NCI-H2196 treated with DMSO at 0.1 percent for 48 hours (cell line): ENCODE measurements at regions not wholly inside any gene's neighbourhood (a gene's known extent, or its start where the extent isn't known, plus 50 kb on each side); places are given as distances from the start of the nearest gene placed in this dataset.
"Not testable (repeated sequence)": the region's sequence is repeated elsewhere in the genome, so short reads cannot be mapped to it uniquely, and the experiment has no call there.

Experiments
- DNase-seq: peaks from one replicate; lab custom pipeline; 2025; ENCODE audit not compliant: unreplicated experiment; lab: John Stamatoyannopoulos, UW

DNA sequence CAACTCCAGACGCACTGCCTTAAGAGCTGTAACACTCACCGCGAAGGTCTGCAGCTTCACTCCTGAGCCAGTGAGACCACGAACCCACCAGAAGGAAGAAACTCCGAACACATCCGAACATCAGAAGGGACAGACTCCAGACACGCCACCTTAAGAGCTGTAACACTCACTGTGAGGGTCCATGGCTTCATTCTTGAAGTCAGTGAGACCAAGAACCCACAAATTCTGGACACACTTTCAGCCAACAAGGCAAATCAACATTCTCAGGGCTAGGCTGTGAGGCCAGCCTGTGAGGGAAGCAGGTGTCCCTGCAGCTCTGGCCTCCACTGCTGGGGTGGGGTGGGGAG, 275.3 kb downstream of the ADGRD1 start:
- not testable (repeated sequence) for DNase-seq

DNA sequence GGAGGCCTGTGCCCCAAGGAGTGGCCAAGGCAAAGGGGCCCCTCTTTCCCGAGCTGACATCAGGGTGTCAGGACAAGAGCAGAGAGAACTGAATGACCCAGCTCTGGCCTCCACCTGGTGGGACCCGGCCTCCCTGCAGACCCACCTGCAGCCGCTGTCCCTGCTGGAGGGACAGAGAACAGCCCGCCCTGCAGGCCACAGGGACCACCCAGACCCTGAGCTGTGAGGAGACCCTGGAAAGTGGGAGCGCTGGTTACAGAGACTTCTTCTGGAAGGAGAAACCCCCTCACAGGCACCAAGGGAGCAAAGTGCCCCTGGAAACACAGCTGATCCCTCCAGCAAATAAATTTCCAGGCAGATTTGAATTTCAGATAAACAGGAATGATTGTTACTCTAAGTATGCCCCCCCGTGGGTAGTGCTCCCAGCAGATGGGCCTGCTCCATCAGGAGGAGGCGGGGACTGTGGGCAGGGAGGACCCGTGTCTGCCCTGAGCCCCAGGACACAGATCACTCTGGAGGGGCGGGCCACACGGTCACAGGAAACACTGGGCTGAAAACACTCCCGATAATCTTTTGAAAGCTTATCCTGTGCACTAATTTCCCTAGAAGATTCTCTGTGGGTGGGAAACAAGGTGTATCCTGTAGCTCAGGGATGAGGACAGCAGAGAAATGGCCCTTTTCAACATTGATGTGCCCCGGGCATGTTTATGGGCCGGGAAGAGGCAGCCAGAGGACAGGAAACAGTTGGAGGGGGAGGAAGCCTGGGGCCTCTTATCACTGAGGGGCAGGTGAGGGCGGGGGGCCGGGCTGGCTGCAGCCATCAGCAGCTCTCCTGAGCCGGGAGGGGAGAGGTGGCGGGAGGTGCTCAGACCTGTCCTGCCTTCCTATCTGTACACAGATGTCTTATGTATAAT, 276.0 kb downstream of the ADGRD1 start:
- no peak for DNase-seq

DNA sequence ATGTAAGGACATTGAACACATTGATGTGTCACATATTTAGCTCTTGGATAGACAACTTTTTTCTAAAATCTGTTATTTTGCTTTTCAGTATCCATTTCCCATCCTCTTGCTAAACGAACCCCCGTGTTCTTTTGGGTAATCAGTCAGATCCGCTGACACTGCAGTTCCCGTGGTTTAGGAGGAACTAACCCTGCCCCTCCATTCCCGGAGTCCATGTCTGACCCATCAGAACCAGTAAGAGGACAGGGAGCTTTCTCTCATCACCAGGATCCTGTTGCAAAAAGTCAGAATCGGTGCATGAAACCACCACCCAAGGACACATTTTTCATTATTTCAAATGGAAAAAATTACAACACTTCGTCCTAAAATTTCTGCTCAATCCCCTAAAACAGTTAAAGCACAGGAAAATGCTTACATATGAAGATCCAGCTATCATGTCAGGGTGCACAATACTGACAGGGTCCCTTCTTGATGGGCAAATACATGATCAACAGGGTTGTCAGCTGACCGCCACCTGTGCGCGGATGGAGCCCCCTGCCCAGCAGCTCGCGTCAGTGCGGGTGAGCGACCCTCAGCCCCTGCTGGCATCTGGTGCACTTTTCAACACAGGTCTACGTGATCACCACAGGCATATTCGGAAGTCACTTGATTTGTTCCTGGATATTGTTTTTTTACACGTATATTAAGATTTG, 276.8 kb downstream of the ADGRD1 start:
- DNase-seq = no peak

DNA sequence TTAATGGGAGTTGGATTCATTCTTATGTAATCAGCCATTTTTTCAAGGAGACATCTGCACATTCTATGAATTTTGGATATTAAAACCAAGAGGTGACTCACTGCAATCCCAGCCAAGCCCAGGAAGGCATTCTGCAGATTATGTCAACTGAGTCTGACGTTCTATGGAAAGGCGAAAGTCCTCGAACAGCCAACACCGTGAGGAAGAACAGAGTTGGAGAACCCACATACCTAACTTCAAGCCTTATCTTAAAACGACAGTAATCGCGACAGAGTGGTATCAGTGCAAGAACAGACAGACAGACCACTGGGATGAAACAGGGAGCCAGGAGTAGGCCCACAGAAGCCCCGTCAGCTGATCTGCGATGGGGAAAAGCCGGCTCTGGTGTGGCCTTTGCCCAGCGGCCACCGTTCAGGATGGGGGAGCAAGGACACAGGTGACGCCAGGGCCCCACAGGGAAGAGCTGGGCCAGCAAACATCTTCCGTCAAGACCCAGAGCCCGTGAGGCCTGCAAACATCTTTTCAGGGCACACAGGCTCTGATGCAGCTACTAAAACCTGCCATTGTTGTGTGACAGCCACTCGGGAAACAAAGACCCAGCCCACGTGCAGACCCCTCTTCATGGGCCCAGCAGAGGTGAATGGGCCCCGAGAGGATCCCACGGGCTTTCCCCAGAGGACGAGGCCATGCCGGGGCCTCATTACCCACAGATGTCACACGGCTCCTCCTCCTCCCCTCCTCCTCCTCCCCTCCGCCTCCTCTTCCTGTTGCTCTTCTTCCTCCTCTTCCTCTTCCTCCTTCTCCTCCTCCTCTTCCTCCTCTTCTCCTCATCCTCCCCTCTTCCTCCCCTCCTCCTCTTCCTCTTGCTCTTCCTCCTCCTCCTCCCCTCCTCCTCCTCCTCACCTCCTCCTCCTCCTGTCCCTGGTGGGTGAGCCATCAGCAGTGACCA, 277.6 kb downstream of the ADGRD1 start:
- DNase-seq = no peak

DNA sequence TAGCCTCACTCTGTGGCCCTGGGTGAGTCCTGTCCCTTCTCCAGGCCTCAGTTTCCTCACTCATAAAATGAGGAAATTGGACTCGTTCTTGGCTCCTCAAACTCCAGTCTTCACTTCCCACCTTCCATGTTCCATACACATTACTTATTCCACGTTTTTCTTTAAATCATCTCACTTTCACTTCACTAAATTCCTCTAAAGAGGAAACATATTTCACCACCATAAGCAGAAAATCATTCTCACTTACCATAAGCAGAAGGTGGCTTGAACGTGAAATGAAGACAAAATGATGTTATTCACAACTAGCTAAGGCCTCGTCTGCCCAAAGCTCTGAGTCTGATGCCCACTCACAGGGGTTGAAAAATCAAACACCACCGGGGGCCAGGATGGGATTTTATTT, 278.3 kb downstream of the ADGRD1 start:
- DNase-seq = no peak

DNA sequence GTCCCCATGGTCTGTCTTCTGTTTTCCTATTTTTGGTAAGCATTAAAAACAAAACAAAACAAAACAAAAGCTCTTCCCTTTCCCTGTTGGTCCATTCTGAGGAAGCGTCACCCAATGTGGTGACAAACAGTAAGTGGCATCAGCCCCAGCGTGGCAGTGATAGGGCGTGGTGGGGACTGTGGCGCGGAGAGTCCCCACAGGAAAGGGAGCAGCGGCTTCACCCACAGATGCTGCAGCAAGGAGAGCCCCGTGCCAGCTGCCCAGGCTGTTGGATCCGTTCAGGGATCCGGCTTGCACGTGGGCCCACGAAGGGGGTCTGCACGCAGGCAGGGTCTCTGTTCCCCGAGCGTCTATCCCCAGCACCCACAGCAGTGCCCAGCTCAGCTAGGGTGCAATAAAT, 279.2 kb downstream of the ADGRD1 start:
- DNase-seq = not testable (repeated sequence)

DNA sequence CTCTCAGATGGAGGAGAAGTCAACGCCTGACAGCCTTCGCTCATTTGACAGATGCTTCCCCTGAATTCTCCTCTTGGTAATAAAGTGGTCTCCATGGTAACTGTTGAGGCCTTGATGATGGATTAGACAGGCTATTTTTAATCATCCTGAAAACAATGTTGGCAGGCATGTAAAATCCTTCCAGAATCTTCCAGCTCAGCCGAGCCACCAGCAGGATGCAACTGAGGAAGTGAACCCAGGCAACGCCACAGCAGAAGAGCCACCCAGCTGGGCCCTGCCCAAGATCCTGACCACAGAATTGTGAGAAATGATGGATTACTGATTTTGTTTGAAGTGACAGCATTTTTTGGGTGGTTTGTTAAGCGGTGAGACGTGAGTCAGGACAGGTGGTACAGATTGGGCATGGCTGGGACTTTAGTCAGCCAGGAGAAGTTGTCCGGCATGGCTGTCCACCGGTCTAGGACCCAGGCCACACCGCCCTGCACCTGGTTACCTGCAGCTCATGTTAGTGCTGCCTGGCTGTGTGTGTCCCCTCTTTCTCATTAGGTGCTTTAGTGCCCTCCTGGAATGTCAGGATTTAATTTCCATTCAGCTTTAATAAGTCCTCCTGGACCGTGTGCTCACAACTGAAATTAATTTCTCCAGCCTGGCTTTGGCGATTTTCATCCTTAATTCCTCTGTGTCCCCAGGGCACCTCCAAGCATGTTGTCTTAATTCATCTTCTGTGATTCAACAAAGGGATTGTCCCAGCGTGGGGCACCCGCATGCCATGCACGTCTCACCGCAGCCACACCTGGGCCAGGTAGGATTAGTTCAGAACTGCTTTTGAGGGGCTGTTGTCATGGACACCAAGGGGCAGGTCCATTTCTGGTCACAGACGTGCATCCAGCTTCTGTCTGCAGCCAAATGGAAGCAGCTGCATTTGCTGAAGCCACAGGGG, 280.4 kb downstream of the ADGRD1 start:
- not testable (repeated sequence) for DNase-seq

DNA sequence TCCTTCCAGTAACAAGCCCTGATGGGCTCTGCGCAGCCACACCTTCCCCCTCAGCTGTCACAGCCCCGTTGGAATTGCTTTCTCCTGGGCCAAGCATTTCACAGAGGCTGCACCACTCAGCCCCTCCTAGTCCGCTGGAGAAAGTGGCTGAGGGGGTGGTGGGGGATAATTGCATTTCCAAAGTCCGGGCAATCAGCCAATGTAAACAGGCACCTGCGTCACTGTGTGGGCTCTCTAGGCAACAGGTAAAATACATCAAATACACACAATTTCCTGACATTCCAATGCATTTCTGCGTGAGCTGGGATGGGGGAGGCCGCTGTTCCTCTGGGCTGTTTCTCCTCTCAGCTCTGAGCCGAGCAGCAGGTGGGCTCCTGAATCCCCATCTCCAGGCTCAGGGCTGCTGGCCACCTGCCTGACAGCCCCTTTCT, 281.1 kb downstream of the ADGRD1 start:
- not testable (repeated sequence) for DNase-seq

DNA sequence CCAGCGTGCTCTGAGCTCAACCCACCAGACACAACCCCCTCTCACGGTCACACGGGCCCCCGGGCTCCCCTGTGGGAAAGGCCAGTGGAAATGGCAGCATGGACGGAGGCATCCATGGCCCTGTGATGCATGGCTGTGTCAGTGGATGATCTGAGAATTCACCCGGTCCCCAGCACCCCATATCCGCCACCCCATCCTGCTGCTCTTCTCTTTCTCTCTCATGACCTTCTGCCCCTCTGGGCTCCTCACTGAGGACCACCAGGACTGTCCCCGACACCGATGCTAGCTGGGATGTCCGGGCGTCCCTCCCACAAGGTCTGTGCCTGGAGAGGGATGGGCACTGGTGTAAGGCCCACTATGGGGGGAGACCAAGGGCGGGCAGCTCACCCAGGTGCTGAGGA, 282.2 kb downstream of the ADGRD1 start:
- no peak for DNase-seq

DNA sequence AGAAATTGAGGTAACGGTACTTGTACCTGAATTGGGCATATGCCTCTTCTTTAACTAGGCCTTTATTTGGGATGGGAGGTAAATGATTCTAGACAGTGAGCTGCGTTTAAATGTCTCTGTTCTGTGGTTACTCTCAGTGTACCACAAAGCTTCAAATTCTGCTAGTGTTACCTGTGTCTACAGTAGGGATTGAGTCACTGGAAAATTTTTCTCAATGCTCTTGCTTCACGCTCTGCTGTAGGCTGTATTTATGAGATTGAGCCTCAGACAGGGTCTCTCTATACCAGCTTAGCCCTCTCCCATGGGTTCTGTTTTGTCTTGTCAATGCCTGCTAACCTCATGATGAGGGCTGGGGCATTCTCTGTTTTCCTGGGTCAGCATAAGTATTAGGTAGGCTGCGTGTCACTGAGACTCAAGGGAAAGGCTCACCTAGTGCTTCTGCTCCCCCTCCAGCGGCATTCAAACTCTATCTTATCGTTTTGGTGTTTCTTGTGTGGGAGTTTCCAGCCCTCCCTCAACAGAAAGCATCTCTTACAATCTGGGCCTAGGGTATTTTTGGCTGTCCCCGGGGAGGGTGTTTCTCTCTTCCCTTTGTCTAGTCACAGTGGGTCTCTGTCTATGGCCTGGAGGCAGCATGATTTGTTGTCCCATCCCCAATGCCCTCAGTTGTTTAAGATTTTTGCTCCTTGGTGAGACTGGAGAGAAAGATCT, 285.8 kb downstream of the ADGRD1 start:
- no peak for DNase-seq

DNA sequence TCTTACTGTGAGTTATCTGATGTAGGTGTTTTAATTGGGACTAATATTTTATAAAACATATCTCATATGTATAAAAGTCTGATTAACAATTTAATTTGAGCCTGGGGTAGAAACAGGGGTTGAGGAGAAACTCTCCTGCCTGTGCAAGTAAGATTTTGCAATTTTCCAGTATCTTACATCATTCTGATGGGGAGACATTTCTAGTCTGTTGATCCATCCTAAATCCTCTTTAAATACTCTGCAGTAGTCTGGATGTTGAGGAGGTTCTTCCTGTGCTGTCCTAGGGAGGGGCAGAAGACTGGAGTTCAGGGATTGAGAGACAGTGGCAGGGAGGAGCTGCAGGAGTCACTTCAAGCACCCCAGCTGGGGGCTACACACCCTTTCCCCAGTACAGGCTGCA, 287.8 kb downstream of the ADGRD1 start:
- no peak for DNase-seq

DNA sequence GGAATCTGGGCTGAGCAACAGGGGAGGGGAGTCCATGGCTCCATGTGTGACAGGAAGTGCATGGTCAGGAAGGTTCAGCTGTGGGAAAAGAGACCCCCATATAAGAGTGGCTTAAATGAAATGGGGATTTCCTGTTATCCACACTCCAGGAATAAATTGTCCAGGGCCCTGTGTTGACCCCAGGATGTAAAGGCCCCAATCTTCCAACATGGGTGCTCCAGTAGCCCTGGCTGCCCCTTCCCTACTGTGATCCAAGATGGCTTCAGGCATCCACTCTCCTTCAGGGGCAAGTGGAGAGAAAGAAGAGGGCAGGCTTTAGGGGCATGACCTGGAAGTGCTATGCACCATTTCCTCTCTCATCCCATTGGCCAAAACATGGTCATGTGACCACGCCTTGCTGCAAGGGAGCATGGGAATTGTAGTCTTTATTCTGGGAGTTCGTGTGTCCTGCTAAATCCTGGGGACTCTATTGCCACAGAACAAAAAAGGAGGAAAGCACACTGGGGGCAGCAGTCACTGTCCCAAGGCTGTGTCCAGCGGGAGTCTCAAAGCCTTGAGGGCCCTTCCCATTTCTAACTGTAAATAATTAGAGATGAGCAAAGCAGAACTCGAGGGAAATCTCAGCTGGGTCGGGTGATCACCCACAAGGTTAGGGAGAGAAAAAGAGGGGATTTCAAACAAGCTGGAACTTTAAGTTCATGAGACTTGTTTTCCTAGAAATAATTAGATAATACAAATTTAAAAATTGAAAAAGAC, 289.2 kb downstream of the ADGRD1 start:
- DNase-seq = peak; percentile 24

DNA sequence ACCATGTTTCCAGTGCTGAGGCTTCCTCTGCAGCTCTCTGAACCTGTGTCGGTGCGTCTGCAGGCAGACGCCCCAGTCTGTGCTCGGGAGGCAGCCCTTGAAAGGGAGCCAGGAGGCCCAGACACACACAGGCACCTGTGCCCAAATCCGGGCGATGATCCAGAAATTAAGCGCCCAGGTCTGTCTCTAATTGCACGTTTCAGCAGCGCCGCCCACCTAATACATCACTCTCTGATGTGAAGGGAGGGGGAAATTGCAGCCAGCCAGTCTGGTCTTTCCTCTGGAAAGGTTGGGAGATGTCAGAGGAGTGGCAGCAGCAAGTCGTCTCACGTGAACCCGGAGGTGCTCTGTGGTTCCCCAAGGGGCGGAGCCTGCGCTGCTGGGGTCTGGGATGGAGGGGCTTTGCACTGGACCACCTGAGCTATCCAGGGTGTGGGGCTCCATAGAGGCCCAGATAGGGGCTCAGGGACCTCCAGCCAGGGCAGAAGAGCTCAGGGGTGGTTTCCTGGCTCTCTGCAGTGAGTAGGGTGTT, 290.5 kb downstream of the ADGRD1 start:
- peak; percentile 11 for DNase-seq

DNA sequence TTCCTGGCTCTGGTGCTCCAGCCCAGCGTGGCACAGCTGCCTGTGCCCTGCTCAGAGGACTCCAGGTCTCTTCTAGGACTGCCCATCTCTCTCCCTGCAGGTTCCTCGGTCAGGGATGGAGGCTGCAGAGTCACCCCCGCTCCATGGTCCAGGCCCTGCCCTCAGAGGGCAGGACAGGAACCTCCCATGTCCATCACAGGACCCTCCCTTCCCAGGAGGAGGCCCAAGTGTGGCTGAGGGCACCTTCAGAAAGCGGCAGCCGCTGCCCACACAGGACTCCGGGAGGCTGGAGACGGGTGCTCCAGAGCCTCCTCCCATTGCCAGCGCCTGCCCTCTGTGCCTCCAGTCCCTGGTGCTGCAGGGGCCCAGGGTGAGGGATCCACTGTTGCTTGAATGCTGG, 291.5 kb downstream of the ADGRD1 start:
- DNase-seq = not testable (repeated sequence)

DNA sequence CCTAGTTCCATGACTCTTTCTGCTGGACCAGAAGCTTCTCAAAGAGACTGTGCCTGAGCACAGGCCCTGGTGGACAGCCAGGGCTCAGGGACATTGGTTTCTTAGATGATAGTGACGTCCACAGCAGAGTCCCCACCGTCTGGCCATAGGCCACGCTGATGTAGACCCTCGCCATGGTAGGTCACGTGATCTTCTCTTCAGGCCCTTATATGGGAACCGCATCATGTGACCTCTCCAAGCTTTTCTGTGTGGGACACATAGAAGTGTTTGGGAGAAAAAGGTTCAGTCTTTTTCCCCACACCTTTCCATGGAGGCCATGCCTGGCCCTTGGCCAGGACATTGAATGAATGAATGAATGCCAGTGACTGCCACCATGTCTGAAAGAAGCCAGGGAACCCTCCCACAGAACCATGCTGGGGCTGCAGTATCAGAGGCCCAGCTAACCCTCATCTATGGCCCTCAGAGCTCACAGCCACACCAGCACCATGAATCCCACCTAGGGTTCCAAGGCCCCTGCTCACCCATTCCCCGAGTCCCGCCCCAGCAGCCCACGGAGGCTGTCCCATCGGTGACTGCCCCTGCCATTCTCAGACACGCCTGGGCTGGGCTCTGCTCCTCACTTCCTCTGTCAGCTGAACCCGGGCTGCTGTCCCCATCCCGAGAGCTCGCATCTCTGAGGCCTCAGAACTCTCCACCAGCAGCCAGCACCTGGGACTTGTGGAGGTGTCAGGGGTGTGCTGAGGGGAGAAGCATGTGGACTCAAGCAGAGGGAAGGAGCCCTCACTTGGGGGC, 292.1 kb downstream of the ADGRD1 start:
- no peak for DNase-seq

DNA sequence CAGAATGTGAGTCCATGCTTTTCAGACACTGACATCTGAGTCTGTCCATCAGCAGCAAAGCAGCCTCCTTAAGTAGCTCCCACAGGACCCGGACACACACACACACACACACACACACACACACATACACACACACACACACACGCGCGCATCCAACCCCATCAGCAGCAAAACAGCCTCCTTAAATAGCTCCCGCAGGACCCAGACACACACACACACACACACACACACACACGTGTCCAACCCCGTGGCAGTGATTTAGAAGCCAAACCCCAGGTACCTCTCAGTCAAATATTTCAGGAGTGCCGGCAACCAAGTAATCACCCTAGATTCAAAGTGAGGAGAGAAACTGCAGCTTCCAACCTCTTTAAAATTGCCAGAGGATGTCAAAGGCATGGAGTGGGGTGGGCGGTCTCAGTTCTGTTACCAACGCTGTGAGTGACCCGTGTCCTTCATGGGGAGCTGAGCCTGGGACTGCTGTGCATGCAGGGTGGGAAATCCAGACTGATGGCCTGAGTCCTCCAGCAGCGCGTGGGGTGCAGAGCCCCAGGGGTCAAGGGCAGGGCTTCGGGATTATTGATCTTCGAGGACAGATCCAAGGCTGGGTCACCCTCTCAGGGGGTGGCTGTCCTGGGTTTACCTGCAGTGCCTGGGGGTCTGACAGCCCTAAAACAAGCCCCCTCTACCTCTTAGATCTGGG, 293.5 kb downstream of the ADGRD1 start:
- DNase-seq = not testable (repeated sequence)

DNA sequence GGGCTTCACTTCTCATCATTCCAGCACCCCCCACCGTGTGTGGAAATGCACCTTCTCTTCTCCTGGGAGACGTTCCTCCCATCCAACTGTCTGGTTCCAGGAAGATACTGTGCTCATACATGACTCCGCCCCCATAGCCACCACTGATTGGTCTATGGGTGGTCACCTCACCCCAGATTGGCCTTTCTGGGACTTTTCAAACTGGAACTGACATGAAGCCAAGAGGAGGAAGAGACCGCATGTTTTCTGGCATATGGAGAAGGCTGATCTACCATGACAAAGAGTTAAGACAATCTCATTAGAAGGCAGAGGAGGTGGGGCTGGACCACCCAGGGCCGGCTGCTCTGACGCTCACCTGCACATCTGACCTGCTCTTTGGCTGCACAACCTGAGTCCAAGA, 294.2 kb downstream of the ADGRD1 start:
- DNase-seq = not testable (repeated sequence)
